ENCODE measurements at regions not wholly inside any gene's neighbourhood (a gene's known extent, or its start where the extent isn't known, plus 50 kb on each side); places are given as distances from the start of the nearest gene placed in this dataset.

GRCh38 chr7:15016766-15017165 lies 114.2 kb upstream of the DGKB start:
- no peak for TF ChIP-seq ZFP30 (CRISPR knock-in tag; IDR thresholded peaks at IDR 0.05)
- no peak for TF ChIP-seq RARB (CRISPR knock-in tag; IDR thresholded peaks at IDR 0.05)
- TF ChIP-seq, protein P1, sequence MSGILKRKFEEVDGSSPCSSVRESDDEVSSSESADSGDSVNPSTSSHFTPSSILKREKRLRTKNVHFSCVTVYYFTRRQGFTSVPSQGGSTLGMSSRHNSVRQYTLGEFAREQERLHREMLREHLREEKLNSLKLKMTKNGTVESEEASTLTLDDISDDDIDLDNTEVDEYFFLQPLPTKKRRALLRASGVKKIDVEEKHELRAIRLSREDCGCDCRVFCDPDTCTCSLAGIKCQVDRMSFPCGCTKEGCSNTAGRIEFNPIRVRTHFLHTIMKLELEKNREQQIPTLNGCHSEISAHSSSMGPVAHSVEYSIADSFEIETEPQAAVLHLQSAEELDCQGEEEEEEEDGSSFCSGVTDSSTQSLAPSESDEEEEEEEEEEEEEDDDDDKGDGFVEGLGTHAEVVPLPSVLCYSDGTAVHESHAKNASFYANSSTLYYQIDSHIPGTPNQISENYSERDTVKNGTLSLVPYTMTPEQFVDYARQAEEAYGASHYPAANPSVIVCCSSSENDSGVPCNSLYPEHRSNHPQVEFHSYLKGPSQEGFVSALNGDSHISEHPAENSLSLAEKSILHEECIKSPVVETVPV (CRISPR knock-in tag; IDR thresholded peaks at IDR 0.05) = no peak
- no peak for TF ChIP-seq PPARA (CRISPR knock-in tag; IDR thresholded peaks at IDR 0.05; ENCODE audit: borderline replicate concordance)
- TF ChIP-seq PATZ1 (CRISPR knock-in tag; IDR thresholded peaks at IDR 0.05; ENCODE audit: borderline replicate concordance) = no peak
- TF ChIP-seq TSHZ2 (CRISPR knock-in tag; IDR thresholded peaks at IDR 0.05) = no peak
- no peak for TF ChIP-seq TCF4 (CRISPR knock-in tag; IDR thresholded peaks at IDR 0.05; ENCODE audit: borderline replicate concordance)
- TF ChIP-seq, protein P2, sequence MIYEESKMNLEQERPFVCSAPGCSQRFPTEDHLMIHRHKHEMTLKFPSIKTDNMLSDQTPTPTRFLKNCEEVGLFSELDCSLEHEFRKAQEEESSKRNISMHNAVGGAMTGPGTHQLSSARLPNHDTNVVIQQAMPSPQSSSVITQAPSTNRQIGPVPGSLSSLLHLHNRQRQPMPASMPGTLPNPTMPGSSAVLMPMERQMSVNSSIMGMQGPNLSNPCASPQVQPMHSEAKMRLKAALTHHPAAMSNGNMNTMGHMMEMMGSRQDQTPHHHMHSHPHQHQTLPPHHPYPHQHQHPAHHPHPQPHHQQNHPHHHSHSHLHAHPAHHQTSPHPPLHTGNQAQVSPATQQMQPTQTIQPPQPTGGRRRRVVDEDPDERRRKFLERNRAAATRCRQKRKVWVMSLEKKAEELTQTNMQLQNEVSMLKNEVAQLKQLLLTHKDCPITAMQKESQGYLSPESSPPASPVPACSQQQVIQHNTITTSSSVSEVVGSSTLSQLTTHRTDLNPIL (CRISPR knock-in tag; IDR thresholded peaks at IDR 0.05; ENCODE audit: low read depth) = no peak
- TF ChIP-seq BACH2 (CRISPR knock-in tag; IDR thresholded peaks at IDR 0.05; ENCODE audit: borderline replicate concordance) = no peak
- TF ChIP-seq ARNTL (CRISPR knock-in tag; IDR thresholded peaks at IDR 0.05; ENCODE audit: borderline replicate concordance, low read depth) = no peak
- no peak for TF ChIP-seq ZNF565 (CRISPR knock-in tag; conservative IDR thresholded peaks at IDR 0.05; ENCODE audit: low read depth)
- no peak for TF ChIP-seq POU6F1 (CRISPR knock-in tag; IDR thresholded peaks at IDR 0.05; ENCODE audit: borderline replicate concordance, low read depth)

Data from SK-N-SH treated with all-trans-retinoic acid at 6 μM for 48 hours (cell line).